LNCAP (cell line): ENCODE measurements at regions not wholly inside any gene's neighbourhood (a gene's known extent, or its start where the extent isn't known, plus 50 kb on each side); places are given as distances from the start of the nearest gene placed in this dataset.

Source experiments
- TF ChIP-seq, protein P1 (sequence below): fragments of 450-650 bp; IDR thresholded peaks from 2 replicates; pipeline ENCODE4 v1.5.1; 2017; ENCODE audit warnings: mild to moderate bottlenecking

DNA sequence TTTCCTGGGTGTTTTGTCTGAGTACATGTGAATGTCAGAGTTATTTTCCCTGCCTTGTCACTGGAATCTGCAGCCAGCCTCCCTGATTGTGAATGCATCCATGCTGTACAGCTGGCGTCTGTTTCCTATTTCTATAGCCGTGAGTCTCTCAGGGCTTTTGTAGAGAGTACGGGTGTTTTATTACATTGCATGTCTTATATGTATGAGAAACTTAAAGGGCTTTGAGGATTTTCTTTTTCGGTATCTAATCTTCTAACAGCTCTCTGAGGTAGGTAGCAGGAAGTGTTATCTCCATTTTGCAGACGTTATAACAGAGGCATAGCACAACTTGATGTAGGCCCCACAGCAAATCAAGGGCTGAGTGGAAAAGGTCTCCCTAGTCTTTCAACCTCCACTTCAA lies 272.9 kb downstream of the PRL start:
- TF ChIP-seq, protein P1, sequence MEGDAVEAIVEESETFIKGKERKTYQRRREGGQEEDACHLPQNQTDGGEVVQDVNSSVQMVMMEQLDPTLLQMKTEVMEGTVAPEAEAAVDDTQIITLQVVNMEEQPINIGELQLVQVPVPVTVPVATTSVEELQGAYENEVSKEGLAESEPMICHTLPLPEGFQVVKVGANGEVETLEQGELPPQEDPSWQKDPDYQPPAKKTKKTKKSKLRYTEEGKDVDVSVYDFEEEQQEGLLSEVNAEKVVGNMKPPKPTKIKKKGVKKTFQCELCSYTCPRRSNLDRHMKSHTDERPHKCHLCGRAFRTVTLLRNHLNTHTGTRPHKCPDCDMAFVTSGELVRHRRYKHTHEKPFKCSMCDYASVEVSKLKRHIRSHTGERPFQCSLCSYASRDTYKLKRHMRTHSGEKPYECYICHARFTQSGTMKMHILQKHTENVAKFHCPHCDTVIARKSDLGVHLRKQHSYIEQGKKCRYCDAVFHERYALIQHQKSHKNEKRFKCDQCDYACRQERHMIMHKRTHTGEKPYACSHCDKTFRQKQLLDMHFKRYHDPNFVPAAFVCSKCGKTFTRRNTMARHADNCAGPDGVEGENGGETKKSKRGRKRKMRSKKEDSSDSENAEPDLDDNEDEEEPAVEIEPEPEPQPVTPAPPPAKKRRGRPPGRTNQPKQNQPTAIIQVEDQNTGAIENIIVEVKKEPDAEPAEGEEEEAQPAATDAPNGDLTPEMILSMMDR, result no peak

DNA sequence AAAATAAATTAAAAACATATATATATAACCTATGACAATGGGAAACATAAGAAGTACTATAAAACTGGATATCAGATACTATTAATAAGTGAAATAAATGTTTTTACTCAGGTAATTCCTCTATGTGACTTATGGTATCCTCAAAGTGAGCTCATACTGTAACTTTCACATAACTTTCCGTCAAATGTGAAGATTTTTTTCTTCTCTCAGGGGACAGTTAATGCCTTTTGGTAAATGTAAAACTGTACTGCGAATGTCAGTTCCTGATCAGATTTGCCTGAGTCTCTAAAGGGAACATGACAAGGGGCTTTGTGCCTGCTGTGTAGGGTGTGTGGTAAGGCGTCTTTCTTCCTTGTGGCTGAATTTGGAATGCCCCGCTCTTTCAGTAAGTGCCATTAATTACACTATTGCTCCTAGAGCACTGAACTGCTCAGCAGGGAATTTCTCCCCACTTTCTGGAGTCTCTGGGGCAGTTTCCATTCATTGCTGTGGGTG lies 271.8 kb downstream of the PRL start:
- TF ChIP-seq, protein P1, result no peak

DNA sequence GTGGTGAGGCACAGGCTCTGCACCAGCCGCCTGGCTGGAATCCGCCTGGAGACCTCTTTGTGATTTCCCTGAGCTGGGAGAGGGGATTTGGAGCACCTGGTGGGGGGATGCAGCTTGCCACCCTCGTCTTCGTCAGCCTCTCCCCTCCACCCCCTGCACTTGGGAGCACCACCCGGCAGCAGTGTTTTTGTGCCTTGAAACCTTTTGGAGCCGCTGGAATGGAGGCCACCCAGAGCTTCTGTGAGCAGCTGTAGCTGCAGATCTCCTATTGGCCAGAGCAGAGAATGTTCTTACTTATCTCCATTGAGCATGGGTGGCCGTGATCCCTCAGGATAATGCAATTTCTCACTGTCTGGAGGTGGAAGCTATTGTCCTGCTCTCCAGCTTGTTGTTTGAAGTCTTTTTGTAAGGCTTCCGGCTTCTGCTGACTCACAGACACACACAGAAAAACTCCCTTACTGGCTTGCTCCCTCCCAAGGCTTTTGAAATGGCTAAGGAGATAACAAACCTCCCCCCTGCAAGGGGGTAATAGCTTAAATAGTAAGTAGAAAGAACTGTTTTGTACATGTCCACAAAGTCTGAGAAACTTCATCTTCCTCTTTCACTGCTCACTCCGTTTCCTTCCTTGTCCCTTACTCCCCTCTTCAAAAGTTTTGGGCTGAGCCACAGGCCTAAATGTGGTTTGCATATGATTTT lies 271.2 kb downstream of the PRL start:
- TF ChIP-seq, protein P1, result no peak

DNA sequence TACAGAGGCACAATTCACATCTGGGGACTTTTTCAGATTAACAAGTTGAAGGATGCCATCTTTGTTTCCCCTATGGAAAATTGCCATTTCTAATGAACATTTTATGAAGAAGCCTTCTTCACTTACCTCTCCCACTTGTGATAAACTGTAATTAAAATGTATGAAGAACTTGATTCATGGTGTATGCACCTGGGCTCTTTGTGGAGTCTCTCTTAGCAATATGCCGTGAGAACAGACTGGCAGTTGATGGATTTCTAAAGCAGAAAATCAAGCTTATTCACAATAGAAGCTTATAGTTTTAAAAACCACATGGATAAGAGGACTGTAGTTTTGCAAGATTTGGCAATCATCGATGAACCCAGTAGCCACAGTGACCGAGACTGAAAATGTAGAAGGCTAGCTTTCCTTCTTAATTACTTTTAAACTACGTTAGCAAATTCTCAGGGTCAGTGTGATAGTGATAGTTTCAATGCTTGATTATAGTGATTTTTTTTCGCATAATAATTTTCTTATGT lies 270.6 kb downstream of the PRL start:
- TF ChIP-seq, protein P1, result no peak

DNA sequence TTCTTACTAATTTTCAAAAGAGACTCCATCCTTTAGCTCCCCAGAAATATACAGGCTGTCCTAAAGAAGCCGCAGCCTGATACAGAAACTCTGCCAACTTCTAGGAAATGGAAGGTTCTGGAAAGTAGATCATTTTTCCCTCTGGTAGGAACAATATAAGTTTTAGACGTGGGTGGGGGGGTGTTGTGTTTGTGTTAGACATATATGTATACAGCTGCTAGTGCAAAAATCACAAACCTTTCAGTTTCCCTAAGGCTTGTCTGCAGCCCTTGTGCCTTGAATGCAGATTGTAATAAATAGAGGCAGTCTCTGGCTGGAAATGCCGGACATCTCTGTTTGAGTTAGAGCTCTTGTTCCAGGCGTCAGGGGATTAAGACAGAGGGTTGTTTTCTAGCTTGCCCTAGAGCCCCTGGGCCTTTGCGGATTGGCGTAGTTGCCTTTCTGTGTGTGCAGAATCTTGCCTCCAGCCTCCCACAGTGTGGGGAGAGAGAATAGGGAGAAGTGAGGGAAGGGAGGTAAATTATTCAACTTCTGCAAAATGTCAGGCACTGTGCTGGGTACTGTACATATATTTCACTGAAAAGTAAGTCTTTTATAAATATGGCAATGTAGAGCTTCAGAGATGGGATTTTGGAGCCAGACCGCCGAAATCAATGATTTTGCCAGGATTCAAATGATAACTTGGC lies 269.7 kb downstream of the PRL start:
- TF ChIP-seq, protein P1, result no peak

DNA sequence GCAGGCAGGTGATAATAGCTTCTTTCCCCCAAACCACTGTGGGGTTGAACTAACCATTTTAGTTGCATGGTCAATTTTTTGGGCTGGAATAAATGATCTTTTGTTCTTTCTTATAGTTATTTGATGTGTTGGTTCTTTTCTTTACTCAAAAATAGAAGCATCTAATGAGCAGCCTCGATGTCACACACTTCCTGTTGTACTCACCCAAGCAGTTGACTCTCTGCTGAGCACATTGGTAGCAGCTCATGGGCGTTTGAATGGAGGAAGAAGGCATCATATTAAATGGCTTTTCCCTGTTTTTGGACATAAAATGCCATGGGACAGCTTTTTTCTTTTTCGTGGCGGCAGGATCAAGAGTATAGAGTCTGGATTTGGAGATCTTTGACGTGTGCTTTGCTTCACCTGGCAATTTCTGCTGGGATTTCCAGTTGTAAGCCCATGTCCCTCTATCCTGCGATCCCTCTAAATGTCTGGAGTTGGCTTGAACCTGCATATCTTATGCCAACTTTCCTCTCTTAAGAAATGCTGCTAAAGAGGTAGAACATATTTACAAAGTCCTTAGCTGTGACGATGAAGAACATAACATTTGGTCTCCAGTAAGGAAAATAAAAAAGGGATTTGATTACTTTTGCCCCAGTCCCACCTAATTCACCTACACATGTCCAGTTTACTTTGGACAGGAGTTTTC lies 268.3 kb downstream of the PRL start:
- TF ChIP-seq, protein P1, result no peak

DNA sequence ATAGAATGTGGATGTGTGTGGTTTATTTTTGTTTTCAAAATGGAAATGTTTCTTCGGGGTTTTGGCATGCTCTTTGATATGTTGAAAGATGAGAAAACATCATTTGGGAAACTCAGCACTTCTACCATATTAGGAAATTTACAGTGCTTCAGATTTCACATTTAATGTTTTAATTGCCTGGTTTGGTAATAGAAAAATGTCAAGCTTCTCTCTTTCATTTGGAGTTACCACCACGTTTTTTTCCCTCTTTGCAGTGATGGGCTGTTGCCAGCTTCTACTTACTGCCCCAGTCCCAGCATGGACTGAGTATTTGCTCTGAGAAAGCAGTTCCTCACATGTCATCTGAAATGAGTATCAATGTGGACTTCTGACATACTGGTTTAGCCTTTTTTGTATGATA lies 267.7 kb downstream of the PRL start:
- TF ChIP-seq, protein P1, result no peak
